ENCODE measurements at regions not wholly inside any gene's neighbourhood (a gene's known extent, or its start where the extent isn't known, plus 50 kb on each side); places are given as distances from the start of the nearest gene placed in this dataset.
"Not testable (repeated sequence)": the region's sequence is repeated elsewhere in the genome, so short reads cannot be mapped to it uniquely, and the experiment has no call there.

DNA sequence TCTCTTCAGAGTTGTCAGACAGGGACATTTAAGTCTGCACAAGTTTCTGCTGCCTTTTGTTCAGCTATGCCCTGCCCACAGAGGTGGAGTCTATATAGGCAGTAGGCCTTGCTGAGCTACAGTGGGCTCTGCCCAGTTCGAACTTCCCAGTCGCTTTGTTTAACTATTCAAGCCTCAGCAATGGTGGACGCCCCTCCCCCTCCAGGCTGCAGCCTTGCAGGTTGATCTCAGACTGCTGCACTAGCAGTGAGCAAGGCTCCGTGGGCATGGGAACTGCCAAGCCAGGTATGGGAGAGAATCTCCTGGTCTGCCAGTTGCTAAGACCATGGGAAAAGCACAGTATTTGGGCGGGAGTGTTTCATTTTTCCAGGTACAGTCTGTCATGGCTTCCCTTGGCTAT, 115.6 kb upstream of the TMLHE start:
- H3K56ac ChIP-seq (ENCODE audit: extremely low read depth, insufficient read depth, low read length); H4K5ac ChIP-seq (ENCODE audit: low read depth, low read length); H2BK5ac ChIP-seq (ENCODE audit: low read depth, low read length, poor library complexity, severe bottlenecking); H3K4ac ChIP-seq (ENCODE audit: low read depth, low read length); H3K14ac ChIP-seq (replicated peaks; ENCODE audit: low read depth, low read length); H3K79me1 ChIP-seq (ENCODE audit: low read depth in 1 of 2, low read length in 2 of 2); ATAC-seq (ENCODE audit: low read depth); dilution Hi-C loops (cut with HindIII; ENCODE audit: low sequenced_read_pairs, unreplicated experiment); CTCF ChIA-PET; H3K23ac ChIP-seq (ENCODE audit: low read depth, low read length); H2AFZ ChIP-seq (replicated peaks; ENCODE audit: low read length, poor library complexity); H3K18ac ChIP-seq (ENCODE audit: low read depth, low read length); H3K9me3 ChIP-seq (ENCODE audit: control insufficient read depth, insufficient read depth, low read length); H4K91ac ChIP-seq (ENCODE audit: insufficient read depth, low read depth, low read length); intact Hi-C loops (cut with micrococcal nuclease); H3K27me3 ChIP-seq (ENCODE audit: control insufficient read depth, insufficient read depth, low read length); H4K8ac ChIP-seq (ENCODE audit: low read depth in 2 of 2, low read length in 2 of 2); H3K36me3 ChIP-seq (ENCODE audit: control insufficient read depth, insufficient read depth, low read length); in situ Hi-C loops (cut with MboI; ENCODE audit: low sequenced_read_pairs); H4K20me1 ChIP-seq (ENCODE audit: insufficient read depth, low read length); H3K4me1 ChIP-seq (ENCODE audit: control insufficient read depth, insufficient read depth, low read length); H2BK20ac ChIP-seq (ENCODE audit: low read depth, low read length); BruUV-seq (replicated peaks); H3K9ac ChIP-seq (ENCODE audit: low read depth, low read length); H2BK15ac ChIP-seq (ENCODE audit: low read depth, low read length); H2BK120ac ChIP-seq (ENCODE audit: low read depth, low read length); H3K4me2 ChIP-seq (ENCODE audit: low read depth, low read length); DNase-seq; H2AK9ac ChIP-seq (replicated peaks; ENCODE audit: low read depth, low read length, poor library complexity); POLR2A ChIA-PET (ENCODE audit: unreplicated experiment); H3K27ac ChIP-seq (ENCODE audit: insufficient read depth, low read length); H3K9me1 ChIP-seq (ENCODE audit: insufficient read depth, low read length); H2AK5ac ChIP-seq (ENCODE audit: low read depth, low read length); H3K4me3 ChIP-seq (ENCODE audit: insufficient read depth, low read depth, low read length): not testable (repeated sequence)
- 60% methylated on average over 1 of the region's 5 CpGs; no CpG with 5 or more reads in 1 of the 2 experiments for WGBS, 2 experiments (ENCODE audit: extremely low coverage in 2 of 2, insufficient read length in 1 of 2)
